ENCODE measurements at regions not wholly inside any gene's neighbourhood (a gene's known extent, or its start where the extent isn't known, plus 50 kb on each side); places are given as distances from the start of the nearest gene placed in this dataset.

DNA sequence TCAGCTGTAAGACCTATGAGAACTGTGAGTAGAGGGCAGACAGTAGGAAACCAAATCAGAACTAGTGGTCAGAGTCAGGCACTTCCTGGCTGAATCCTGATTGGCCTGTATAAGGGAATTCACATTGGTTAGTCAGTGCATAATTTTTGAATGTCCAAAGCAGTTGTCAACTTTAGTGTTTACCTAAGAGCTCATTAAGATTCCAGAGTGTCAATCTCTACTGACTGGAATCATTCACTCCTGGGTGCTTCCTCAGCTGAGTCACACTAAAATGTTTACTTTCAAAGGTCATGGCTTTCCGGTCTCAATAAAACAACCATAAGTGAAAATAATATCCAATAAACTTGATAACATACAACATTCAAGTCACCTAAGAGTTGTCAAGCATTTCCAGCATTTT lies 306.1 kb downstream of the C11orf87 start:
- no peak overlapping the region for H3K27ac Mint-ChIP-seq (ENCODE audit: unreplicated experiment)
- H3K4me3 Mint-ChIP-seq (ENCODE audit: unreplicated experiment) = no peak overlapping the region
- TF ChIP-seq, protein P1, sequence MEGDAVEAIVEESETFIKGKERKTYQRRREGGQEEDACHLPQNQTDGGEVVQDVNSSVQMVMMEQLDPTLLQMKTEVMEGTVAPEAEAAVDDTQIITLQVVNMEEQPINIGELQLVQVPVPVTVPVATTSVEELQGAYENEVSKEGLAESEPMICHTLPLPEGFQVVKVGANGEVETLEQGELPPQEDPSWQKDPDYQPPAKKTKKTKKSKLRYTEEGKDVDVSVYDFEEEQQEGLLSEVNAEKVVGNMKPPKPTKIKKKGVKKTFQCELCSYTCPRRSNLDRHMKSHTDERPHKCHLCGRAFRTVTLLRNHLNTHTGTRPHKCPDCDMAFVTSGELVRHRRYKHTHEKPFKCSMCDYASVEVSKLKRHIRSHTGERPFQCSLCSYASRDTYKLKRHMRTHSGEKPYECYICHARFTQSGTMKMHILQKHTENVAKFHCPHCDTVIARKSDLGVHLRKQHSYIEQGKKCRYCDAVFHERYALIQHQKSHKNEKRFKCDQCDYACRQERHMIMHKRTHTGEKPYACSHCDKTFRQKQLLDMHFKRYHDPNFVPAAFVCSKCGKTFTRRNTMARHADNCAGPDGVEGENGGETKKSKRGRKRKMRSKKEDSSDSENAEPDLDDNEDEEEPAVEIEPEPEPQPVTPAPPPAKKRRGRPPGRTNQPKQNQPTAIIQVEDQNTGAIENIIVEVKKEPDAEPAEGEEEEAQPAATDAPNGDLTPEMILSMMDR (IDR thresholded peaks at IDR 0.05) = no peak
- H3K9me3 Mint-ChIP-seq (ENCODE audit: low read depth) = no peaks in the 10 kb centered on the region
- H3K4me1 Mint-ChIP-seq (ENCODE audit: low read depth) = peaks cover 12% of the 10 kb centered on the region
- no peaks in the 10 kb centered on the region for H3K27me3 Mint-ChIP-seq (ENCODE audit: low read depth)
- no peaks in the 10 kb centered on the region for H3K36me3 Mint-ChIP-seq (ENCODE audit: low read depth)
- no peak for DNase-seq (ENCODE audit: low spot score)

DNA sequence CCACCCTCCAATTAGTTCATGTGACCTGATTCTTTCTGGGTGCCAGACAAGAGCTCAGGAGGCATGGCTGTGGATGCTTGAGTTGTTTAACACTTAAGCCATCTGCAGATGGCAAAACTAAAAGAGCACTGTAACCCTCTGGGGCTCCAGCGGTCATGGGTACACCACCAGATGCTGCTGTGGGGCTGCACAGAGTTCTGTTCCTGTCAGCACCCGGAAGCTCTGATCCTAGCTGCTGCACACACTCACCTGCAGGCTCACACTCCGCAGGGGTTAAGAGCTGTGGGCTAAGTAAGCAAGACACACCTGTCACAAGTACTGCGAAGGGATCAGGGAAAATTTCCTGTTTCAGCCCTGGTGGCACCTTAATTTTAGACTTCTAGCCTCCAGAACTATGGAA lies 307.8 kb downstream of the C11orf87 start:
- H3K27ac Mint-ChIP-seq (ENCODE audit: unreplicated experiment) = no peak overlapping the region
- H3K9me3 Mint-ChIP-seq (ENCODE audit: low read depth) = no peaks in the 10 kb centered on the region

DNA sequence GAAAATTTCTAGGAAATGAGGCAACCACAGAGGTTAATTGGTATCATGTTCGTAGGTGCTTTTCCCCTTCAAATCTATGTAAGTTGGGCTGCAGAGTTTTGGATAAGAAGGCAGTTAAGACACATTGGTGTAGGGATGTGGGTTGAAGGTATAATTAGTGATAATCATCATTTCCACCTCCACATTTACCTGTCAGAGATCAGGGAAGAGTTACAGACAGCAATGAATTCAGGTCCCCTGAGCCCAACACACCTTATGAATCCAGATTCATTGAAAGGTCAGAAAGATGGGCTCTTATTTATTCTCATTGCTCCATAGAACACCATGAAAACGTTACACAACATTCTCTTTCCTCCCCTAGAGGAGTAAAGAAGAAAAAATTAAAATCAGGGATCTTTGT lies 308.7 kb downstream of the C11orf87 start:
- no peak overlapping the region for H3K27ac Mint-ChIP-seq (ENCODE audit: unreplicated experiment)
- no peaks in the 10 kb centered on the region for H3K36me3 Mint-ChIP-seq (ENCODE audit: low read depth)
- no peak for DNase-seq (ENCODE audit: low spot score)
- no peak overlapping the region for H3K4me3 Mint-ChIP-seq (ENCODE audit: unreplicated experiment)
- H3K4me1 Mint-ChIP-seq (ENCODE audit: low read depth) = peaks cover 30% of the 10 kb centered on the region
- H3K9me3 Mint-ChIP-seq (ENCODE audit: low read depth) = no peaks in the 10 kb centered on the region
- TF ChIP-seq, protein P1 (IDR thresholded peaks at IDR 0.05) = no peak
- H3K27me3 Mint-ChIP-seq (ENCODE audit: low read depth) = no peaks in the 10 kb centered on the region

More for the DNA sequence above, 307.8 kb downstream of the C11orf87 start:
- Mint-ChIP-seq H3K4me1 (ENCODE audit: low read depth) (peaks cover 26% of the 10 kb centered on the region), H3K36me3 (ENCODE audit: low read depth) (no peaks in the 10 kb centered on the region), H3K4me3 (ENCODE audit: unreplicated experiment) (no peak overlapping the region), H3K27me3 (ENCODE audit: low read depth) (no peaks in the 10 kb centered on the region)
- no peak for DNase-seq (ENCODE audit: low spot score)
- TF ChIP-seq, protein P1 (IDR thresholded peaks at IDR 0.05) = no peak

DNA sequence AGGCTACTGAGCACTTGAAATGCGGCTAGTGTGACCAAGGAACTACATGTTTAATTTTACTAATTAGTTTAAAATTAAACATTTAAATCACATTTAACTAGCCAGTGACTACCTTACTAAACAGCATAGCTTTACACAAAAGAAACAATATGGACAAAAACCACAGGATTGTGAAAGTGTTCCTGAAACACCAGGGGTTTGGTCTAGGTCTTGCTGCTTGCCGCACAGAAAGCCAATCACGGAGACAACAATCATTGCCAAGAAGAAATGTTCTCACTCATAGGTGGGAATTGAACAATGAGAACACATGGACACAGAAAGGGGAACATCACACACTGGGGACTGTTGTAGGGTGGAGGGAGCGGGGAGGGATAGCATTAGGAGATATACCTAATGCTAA lies 309.5 kb downstream of the C11orf87 start:
- no peak for DNase-seq (ENCODE audit: low spot score)
- Mint-ChIP-seq H3K27me3 (ENCODE audit: low read depth) (no peaks in the 10 kb centered on the region), H3K4me3 (ENCODE audit: unreplicated experiment) (no peak overlapping the region), H3K36me3 (ENCODE audit: low read depth) (no peaks in the 10 kb centered on the region), H3K9me3 (ENCODE audit: low read depth) (no peaks in the 10 kb centered on the region), H3K4me1 (ENCODE audit: low read depth) (peaks cover 30% of the 10 kb centered on the region), H3K27ac (ENCODE audit: unreplicated experiment) (no peak overlapping the region)
- TF ChIP-seq, protein P1 (IDR thresholded peaks at IDR 0.05) = no peak

DNA sequence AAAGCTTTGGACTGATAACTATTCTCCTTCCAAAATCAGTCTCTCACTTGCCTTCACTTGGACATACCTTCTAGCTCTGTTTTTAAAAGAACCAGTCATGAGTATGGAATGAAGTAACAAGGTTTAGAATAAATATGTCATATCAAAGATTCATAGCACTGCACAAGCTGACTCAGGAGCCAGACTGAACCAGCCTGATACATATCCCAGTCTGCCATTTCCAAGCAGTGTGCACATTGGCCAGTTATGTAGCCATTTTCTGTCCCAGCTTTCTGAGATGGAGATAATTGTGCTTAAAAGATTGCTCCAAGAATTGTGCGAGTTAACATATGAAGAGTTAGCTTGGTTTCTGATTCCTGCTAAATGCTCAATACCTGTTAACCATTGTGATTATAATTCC lies 311.3 kb downstream of the C11orf87 start:
- Mint-ChIP-seq H3K27me3 (ENCODE audit: low read depth) (no peaks in the 10 kb centered on the region), H3K27ac (ENCODE audit: unreplicated experiment) (no peak overlapping the region), H3K9me3 (ENCODE audit: low read depth) (no peaks in the 10 kb centered on the region), H3K4me1 (ENCODE audit: low read depth) (peaks cover 30% of the 10 kb centered on the region), H3K4me3 (ENCODE audit: unreplicated experiment) (no peak overlapping the region), H3K36me3 (ENCODE audit: low read depth) (no peaks in the 10 kb centered on the region)
- TF ChIP-seq, protein P1 (IDR thresholded peaks at IDR 0.05) = no peak
- no peak for DNase-seq (ENCODE audit: low spot score)

Measured in chondrocyte (in vitro differentiated cells).